ENCODE measurements at regions not wholly inside any gene's neighbourhood (a gene's known extent, or its start where the extent isn't known, plus 50 kb on each side); places are given as distances from the start of the nearest gene placed in this dataset.
A peak's percentile ranks its signal among the peaks of the same experiment; 100 is the strongest.
"Not testable (repeated sequence)": the region's sequence is repeated elsewhere in the genome, so short reads cannot be mapped to it uniquely, and the experiment has no call there.

DNA sequence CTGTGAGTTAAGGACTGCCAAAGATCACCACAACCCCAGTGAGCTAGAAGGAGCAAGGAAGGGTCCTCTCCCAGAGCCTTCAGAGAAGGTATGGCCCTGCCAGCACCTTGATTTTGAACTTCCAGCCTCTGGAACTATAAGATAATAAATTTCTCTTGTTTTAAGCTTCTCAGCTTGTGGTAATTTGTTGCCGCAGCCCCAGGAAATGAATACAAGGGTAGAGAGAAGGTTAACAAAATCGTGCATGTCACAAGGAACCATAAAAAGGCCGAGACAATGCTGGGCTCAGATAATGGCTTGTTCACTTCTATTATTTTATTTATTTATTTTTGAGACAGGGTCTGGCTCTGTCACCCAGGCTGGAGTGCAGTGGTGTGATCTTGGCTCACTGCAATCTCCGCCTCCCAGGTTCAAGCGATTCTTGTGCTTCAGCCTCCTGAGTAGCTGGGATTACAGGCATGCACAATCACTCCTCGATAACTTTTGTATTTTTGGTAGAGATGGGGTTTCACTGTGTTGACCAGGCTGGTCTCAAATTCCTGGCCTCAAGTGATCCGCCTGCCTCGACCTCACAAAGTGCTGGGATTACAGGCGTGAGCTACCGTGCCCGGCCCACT, 71.5 kb downstream of the WSB1 start:
- DNase-seq (ENCODE audit: low read depth in 3 of 3) = not testable (repeated sequence)

DNA sequence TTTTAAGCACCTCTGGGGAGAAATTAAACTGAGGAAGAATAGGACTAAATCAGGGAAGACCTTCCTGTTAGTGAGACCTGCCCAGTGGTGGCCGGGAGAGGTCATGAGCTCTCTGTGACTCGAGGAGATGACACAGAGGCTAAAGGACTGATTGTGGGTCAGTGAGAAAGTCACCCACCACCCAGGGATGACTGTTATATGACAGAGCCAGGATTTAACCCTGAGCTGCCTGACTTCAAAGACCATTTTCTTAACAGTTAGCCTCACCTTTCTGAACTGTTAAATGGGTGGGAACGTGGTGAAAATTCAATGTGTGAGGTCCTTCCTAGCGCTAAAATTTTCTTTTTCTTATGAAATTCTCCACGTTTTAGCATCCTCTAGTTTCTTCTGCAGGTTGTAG, 72.5 kb downstream of the WSB1 start:
- no peak for DNase-seq (ENCODE audit: low read depth in 3 of 3)

DNA sequence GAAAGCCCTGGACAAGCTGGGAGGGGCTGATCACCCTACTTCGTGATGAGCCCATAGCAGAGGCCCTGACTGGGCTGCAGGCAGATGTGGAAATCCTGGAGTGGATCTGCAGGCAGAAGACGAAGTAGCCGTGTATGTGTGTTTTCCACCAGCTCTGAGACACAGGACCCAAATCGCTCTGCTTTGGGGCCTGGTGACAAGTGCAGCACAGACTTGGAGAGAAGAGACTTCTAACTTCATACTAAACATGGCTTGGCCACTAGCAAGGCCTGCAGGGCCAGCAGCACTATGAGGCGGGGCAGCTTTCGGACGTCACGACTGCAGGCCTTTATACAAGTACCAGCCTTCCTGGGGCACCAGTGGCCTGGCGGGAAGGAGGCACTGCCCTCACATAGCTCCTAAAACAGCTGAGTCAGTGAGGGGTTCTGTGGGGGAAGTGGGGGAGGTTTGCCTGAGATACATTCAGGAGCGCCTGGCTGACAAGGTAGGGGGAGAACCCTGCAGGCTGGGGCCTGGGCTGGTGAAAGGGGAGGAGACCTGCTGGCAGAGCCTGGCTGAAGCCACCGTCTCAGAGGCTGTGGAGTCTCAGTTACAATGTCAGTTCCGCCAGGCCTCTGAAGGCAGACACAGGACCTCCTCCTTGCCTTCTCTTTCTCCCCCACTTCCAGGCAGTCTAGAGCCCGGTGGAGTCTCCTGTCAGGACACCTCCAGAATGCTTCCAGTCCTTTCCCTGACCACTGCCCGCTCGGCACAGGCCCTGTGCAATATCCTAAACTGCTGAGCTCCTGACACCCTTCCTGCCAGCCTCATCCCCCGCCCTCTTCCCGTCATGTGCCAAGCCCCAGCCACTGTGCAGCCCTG, 73.4 kb downstream of the WSB1 start:
- DNase-seq (ENCODE audit: low read depth in 3 of 3) = no peak

DNA sequence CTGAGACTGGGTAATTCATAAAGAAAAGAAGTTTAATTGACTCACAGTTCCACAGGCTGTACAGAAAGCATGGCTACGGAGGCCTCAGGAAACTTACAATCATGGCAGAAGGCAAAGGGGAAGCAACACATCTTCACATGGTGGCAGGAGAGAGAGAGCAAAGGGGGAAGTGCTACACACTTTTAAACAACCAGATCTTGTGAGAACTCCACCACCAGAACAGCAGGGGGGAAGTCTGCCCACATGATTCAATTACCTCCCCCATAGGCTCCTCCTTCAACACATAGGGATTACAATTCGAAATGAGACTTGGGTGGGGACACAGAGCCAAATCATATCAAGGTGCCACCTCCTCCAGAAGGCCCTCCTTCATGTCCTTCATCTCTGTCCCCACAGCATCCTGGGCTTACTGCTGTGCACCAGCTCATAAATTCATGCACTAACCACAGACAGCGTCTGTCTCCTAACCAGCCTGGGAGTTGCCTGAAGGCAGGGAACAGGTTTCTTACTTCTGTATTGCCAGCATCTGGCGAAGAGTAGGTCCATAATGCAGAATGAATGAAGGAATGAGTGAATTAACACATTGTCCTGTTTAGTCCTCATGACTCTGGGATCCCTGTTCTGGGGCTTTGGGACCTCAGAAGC, 74.4 kb downstream of the WSB1 start:
- no peak for DNase-seq (ENCODE audit: low read depth in 3 of 3)

DNA sequence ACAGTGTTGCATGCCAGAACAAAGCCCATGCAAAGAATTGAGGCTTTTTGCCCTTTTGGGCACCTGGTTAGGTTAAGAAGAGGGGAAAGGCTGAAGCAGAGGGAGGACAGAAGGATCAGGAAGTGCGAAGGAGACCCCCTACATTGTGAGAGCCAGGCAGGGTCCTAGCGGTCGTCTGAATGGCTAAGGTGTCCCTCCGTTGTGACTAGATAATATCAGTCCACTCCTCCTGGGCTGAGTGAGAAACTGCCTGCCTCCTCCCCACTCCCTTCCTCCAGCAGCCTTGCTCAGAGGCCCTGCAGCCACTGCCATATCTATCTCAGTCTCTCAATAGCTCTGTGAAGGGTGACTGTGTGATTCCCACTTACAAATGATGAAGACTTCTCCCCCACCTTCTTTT, 75.1 kb downstream of the WSB1 start:
- no peak for DNase-seq (ENCODE audit: low read depth in 3 of 3)

DNA sequence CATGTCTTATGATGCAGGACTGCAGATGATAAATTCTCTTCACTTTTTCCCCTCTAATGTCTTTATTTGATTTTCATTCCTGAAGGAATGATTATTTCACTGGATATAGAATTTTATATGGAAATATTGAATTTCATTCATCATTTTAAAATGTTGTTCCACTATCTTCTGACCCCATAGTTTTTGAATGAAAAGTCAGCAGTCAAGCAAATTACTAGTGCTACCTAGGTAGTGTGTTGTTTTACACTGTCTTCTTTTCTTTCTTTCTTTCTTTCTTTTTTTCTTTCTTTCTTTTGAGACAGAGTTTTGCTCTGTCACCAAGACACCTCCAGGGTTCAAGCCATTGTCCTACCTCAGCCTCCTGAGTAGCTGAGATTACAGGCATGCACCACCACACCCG, 76.9 kb downstream of the WSB1 start:
- no peak for DNase-seq (ENCODE audit: low read depth in 3 of 3)

DNA sequence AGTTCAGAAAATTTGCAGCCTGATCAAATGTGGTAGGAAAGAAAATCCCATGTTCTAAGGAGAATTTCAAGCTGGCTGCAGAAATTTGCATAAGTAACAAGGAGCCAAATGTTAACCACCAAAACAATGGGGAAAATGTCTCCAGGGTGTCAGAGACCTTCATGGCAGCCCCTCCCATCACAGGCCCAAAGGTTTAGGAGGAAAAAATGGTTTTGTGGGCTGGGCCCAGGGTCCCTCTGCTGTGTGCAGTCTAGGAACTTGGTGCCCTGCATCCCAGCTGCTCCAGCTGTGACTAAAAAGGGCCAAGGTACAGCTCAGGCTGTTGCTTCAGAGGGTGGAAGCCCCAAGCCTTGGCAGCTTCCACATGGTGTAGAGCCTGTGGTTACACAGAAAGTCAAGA, 79.8 kb downstream of the WSB1 start:
- not testable (repeated sequence) for DNase-seq (ENCODE audit: low read depth in 3 of 3)

DNA sequence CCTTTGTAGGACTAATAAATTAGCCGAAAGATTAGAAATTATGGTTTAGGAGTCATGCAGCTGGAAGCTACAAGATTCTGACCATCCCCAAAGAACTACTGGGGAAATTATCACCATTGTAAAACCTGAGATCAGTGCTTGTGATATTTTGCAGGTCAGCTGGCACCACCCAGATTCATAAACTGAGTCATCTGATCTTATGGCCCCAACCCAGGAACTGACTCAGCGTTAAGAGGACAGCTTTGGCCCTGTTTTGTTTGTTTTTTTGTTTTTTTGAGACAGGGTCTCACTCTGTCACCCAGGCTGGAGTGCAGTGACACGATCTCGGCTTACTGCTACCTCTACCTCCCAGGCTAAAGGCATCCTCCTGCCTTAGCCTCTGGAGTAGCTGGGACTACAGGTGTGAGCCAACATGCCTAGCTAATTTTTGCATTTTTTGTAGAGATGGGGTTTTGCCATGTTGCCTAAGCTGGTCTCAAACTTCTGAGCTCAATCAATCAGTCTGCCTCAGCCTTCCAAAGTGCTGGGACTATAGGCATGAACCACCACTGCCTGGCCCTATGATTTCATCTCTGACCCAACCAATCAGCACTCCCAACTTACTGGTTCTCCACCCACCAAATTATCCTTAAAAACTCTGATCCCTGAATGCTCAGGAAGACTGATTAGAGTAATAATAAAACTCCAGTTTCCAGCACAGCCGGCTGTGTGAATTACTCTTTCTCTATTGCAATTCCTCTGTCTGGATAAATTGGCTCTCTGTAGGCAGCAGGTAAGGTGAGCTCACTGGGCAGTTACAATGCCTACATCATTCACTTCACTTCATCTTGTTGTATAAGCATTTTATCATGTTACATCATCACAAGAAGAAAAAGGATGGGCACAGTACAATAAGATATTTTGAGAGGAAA, 79.4 kb upstream of the KSR1 start:
- DNase-seq (ENCODE audit: low read depth in 3 of 3) = no peak

DNA sequence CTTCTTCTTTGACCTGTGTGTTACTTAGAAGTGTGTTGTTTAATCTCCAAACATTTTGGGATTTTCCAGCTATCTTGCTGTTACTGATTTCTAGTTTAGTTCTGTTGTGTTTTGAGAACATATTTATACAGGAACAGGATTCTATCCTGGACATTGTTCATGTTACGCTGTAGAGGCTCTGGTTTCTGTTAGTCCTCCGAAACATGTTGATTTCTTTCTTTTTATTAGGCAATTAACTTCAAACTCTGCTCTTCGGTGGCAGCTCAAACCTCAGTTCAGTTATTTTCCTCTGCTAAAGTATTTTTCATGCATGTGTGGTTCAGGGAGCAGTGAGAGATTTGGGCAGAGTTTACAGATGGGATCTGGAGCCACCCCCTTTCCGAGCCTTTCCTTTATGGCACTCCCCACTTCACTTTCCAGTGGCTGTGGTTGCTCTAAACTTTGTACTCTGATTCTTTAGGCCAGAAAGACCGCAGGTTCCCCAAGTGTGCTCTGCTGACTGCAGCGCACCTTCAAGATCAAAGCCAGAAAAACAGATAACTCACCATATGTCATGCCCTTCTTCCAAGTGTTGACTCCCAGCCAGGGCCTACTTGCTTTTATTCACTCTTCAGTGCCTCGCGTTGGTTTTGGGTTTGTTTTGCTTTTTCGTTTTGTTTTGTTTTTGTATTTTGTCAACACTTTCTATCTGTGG, 77.6 kb upstream of the KSR1 start:
- DNase-seq (ENCODE audit: low read depth in 3 of 3) = no peak

DNA sequence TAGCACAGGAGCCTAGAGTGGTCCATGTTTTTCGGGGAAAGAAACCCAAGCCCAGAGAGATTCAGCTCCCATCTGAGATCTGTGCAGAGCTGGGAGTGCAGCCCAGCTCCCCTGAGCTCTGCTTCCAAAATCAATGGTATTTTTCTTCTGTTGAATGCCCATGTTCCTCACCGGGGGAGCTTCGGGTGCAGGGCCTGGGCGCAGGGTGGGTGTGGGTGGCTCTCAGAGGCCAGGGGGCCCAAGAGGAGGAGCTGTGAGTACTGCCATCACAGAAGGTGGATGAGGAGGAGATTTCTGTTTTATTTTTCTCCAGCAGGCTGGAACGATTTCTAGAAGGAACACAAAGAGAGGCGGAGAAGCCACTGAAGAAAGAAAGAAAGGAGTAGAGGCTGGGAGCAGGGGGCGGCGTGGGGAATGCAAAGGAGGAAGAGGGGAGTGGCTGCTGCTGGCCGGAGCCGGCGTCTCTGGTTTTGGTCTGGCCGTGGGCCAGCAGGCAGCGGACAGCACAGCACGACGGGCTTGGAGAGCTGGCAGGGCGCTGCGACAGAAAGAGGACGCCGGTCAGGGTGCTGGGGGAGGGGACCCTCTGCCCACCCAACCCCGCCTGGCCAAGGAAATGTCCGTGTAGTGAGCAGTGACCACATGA, 76.2 kb upstream of the KSR1 start:
- no peak for DNase-seq (ENCODE audit: low read depth in 3 of 3)

DNA sequence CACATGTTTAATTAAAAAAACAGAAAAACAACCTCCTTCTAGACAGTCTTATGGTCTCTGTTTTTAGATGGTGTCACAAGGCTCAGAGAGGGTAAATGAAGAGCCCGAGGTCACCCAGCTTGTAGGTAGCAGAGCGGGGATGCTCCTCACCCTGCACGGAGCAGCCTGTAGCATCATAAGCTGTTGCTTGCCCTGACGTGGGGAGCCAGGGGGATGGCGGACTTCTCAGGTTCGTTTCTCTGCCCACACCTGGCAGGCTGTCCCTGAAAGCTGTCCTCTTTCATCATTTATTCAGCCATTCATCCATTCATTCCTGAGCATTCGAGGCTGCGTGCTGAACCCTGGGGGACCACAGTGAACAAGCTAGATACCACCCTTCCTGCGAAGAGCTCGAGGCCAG, 75.7 kb upstream of the KSR1 start:
- no peak for DNase-seq (ENCODE audit: low read depth in 3 of 3)

DNA sequence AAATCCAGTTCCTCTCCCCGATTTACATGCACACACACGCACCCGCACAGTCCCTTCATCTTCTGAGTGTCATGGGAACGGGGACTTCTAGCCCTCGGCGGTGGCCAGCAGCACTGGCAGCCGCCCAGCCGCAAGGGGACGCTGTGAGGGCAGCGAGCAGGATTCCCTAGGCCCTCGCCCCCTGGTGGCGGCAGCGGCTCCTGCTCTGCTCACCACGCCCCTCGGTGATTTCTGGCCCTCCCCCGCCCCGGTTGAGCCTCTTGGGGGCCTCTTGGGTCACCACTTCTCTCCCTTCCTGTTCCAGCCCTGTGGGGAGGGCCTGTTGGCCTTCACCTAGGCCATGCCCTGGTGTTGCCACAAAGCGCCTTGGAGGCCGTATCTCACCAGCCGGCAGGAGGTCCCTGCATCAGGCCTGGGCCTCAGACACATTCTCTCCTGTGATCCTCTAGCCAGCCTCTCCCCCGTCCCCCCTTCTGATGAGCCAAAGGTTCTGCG, 75.2 kb upstream of the KSR1 start:
- peak; percentile 57 to 83 (median 57) for DNase-seq (ENCODE audit: low read depth in 3 of 3)

DNA sequence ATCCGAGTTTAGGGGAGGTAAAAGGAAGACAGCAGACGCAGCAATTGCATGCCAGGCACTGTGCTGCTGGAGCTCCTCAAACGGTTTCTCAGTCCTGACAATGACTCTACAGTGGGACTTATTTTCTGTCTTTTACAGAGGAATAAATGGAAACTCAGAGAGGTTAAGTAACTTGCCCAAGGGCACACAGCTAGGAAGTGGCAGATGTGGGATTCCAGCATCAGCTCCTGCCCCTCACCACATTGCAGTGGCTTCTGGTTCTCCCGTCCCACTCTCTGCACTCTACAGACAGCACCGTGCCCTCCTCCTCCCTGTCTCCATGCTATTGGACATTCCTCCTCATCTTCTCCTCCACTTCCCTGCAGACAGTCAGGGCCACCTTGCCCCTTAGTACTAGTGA, 74.2 kb upstream of the KSR1 start:
- DNase-seq (ENCODE audit: low read depth in 3 of 3) = no peak

DNA sequence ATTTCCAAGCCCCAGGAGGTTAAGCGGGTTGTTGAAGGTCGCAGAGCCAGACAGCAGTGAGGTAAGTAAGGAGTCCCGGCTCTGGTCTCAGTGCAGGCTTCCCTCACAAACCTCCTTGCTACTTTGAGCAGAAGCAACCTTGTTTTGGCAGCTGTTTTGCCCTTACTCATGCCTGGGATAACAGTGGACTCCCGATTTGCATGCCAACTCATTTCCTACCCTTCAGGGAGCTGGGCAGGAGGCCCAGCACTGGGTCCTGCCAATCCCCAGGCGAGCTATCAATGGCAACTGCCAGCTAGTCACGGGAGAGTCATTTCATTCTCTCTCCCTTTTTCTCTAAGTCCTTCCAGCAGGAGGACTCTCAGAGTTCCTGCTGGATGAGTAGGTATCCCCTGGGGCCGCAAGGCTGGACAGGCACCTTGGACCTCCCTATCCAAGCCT, 72.0 kb upstream of the KSR1 start:
- DNase-seq (ENCODE audit: low read depth in 3 of 3) = no peak

DNA sequence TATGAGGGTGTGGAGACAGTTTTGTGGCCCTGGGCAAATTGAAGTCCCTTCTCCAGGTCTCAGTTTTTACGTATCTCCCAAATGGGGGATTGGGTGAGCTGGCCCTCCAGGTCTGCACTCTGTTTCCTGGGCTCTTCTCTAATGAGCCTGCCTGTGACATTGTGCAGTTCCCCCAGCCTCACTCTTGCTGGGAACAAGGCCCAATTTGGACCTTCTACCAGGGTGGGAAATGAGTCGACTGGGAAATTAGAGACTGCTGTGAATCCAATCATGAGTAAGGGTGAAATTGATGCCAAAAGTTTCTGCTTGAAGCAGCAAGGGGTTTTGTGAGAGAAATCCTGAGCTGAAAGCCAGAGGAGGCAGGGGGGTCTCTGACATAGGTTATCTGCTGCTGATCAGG, 71.5 kb upstream of the KSR1 start:
- no peak for DNase-seq (ENCODE audit: low read depth in 3 of 3)

DNA sequence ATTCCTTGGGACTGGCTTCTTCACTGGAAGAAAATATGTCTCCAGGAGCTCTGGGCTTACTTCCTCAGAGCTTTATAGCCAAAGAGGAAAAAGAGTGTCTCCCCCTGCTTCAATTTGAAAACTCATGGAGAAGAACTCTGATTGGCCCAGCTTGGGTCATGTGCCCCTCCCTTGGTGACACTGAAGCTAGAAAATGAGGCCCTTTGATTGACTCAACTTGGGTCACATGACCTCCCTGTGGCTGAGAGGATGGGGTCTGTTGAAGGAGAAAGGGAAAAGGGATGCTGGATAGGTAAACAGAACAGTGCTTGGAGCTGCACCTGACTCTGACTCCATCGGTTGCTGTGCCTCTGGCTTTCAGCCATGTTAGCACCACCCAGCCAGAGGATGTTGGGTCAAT, 70.6 kb upstream of the KSR1 start:
- DNase-seq (ENCODE audit: low read depth in 3 of 3) = no peak

DNA sequence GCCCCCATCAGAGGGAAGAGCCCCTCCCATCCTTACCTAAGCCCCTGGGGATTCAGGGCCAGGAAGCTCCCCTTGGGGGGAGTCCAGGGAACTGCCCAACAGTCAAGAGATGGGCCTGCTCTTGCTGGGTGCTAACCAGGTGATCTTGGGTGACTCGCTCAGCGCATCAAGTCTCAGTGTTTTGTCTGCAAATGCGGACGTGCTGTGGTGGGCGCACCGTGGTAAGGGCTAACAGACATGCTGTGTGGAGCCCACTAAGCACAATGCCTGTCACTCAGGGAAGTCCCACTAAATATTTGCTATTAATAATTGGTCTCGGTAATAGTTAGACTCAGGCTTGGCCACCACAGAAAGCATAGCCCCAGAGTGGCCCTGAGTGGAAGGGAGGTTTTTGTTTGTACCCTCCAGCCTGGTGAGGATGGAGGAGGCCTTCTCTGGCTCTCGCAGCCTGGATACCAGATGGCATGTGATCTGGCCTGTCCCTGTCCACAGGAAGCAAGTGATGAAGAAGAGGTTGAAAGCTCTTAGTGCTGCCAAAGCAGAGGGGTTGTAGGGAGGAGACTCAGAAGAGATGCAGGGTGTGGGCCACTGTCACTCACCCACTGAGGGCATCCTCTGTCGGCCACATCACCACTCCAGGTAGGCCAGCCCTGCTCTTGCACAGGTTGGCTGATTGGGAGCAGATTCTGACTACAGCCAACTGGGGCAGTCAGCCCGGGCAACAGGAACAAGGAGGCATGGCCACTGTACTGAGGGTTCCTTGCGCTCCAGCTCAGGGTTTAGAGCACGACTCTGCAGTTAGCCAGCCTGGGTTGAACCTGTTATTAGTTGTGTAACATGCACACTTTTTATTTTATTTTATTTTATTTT, 69.8 kb upstream of the KSR1 start:
- no peak for DNase-seq (ENCODE audit: low read depth in 3 of 3)

DNA sequence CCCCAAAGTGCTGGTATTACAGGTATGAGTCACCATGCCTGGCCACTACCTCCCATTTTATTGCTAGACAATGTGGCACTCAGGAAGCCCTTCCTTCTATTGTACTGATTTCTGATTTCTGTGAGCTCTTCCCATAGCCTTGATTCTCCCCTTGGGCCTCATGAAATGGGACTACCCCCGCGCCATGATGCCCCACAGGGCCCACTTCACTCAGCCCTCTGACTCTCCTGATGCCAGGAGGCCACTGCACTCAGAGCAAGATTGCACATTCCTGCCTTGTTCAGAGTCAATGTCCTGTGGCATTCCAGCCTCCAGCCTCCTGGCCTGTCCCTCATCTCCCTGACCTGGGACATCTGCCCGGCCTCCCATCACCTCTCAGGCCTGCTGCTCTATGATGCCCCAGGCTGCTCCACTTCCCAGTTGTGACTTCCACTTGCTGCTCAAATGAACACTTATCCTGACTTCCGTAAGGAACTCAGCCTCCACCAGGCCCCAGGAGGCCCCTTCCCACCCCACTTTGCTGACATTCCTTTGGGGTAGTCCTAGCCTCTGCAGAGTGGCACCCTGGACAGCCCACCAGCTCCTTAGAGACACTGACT, 66.6 kb upstream of the KSR1 start:
- no peak for DNase-seq (ENCODE audit: low read depth in 3 of 3)

DNA sequence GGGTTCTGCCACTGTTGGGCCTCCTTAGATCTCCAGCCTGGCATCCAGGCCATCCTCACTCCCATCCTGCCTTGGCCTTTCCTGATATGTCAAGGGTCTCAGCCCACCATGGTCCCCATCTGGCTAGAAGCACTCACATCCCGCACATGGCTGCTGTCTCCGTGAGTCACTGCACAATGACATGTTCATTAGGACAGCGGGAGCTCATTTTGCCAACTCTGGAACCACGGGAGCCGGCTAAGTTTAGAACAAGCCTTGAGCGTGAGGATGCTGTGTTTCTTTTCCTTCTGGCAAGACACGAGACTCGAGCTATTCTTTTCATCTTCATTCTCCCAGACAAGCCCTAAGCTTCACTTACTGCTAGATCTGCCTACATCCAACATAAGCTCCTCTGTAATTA, 65.7 kb upstream of the KSR1 start:
- DNase-seq (ENCODE audit: low read depth in 3 of 3) = no peak

Data from stimulated activated CD4-positive, alpha-beta T cell treated with anti-CD3 and anti-CD28 coated beads, TNF-alpha, amount 100 ng/mL, for 24 hours (primary cell).